A549 (cell line): ENCODE measurements at regions not wholly inside any gene's neighbourhood (a gene's known extent, or its start where the extent isn't known, plus 50 kb on each side); places are given as distances from the start of the nearest gene placed in this dataset.

Source experiments
- BCL3 ChIP-seq: fragments of >200 bp; sonication (Bioruptor Twin); formaldehyde crosslinking; IDR thresholded peaks from 3 replicates; pipeline ENCODE4 v1.6.1; 2016
- CBX2 ChIP-seq: fragments of 200-600 bp; sonication (generic); IDR thresholded peaks from 2 replicates; pipeline ENCODE4 v1.6.1; 2016; ENCODE audit warnings: low read depth, mild to moderate bottlenecking, borderline replicate concordance
- CTCF ChIP-seq: fragments of >200 bp; sonication (Bioruptor Twin); formaldehyde crosslinking; IDR thresholded peaks from 3 replicates; pipeline ENCODE4 v1.5.1; 2016
- EP300 ChIP-seq, 2 experiments: fragments of >200 bp; sonication (Bioruptor Twin); formaldehyde crosslinking; IDR thresholded peaks; 2 replicates in 1 of 2; 3 replicates in 1 of 2; pipeline ENCODE4 v1.6.1; 2016 to 2017
- FOXS1 ChIP-seq: fragments of 250-450 bp; sonication (Bioruptor Pico); IDR thresholded peaks from 2 replicates; pipeline ENCODE4 v1.5.0; 2020; ENCODE audit warnings: mild to moderate bottlenecking, moderate library complexity
- MAX ChIP-seq: IDR thresholded peaks from 2 replicates; pipeline ENCODE4 v1.6.1; 2012
- POLR2A ChIP-seq: IDR thresholded peaks from 2 replicates; pipeline ENCODE4 v1.6.1; 2012; ENCODE audit warnings: mild to moderate bottlenecking, low read length
- POLR2AphosphoS2 ChIP-seq: conservative IDR thresholded peaks from 2 replicates; pipeline ENCODE4 v1.6.1; 2012; ENCODE audit warnings: low read length, improper control_type of control experiment, inconsistent platforms
- REST ChIP-seq: fragments of 200-600 bp; sonication (generic); IDR thresholded peaks from 2 replicates; pipeline ENCODE4 v1.6.1; 2016; ENCODE audit warnings: antibody characterized with exemption, mild to moderate bottlenecking, moderate library complexity
- ZSCAN20 ChIP-seq: fragments of 250-450 bp; sonication (Bioruptor Pico); IDR thresholded peaks from 2 replicates; pipeline ENCODE4 v1.8.0; 2022; ENCODE audit warnings: mild to moderate bottlenecking, moderate library complexity

GRCh38 chr2:107133412-107133811, 247.4 kb upstream of the ST6GAL2 start:
- TF ChIP-seq CTCF, result no peak
- TF ChIP-seq EP300 (IDR thresholded peaks at IDR 0.05), result no peak
- no peak for TF ChIP-seq ZSCAN20
- peak; percentile 7; the same call in 1 of the 2 replicates for TF ChIP-seq POLR2A
- TF ChIP-seq CBX2, result no peak
- TF ChIP-seq REST, result no peak
- TF ChIP-seq POLR2AphosphoS2, result no peak
- TF ChIP-seq BCL3, result no peak
- no peak for TF ChIP-seq MAX
- no peak for TF ChIP-seq FOXS1 (CRISPR knock-in tag)
